A172 (cell line): ENCODE measurements at regions not wholly inside any gene's neighbourhood (a gene's known extent, or its start where the extent isn't known, plus 50 kb on each side); places are given as distances from the start of the nearest gene placed in this dataset.
A peak's percentile ranks its signal among the peaks of the same experiment; 100 is the strongest.

ENCODE experiments used
- DNase-seq: peaks from one replicate; pipeline ENCODE4 v3.0.0-alpha.2; 2015; ENCODE audit warnings: low spot score

DNA sequence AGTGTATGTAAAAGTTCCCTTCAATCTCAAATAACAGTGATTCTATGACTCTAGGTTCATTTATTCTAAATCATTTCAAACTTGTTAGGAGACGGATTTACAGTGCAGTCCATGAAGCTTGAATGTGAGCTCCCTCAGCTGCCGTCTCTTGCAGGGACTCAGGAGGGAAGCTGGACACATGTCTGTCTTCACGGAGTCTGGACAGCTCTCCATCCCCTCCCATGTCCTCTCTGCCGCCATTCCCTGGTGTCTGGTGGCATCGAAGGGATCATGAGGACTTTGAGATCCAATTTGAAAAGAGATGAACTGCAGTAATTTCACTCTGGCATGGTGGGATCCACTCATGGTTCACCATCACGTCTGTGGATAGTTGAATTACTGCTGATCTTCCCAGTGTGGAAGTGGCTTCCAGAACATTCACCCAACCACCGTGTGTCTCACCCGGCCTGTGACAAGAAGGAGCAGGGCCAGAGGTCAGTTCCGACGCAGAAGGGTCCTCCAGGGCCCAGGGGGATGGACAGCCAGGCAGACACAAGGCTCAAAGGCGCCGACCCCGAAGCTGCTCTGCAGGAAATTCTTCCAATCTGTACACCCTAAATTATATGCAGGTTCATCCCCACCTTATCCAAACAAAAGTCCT is 370.1 kb downstream of the THBS2 start:
- DNase-seq, result no peak

DNA sequence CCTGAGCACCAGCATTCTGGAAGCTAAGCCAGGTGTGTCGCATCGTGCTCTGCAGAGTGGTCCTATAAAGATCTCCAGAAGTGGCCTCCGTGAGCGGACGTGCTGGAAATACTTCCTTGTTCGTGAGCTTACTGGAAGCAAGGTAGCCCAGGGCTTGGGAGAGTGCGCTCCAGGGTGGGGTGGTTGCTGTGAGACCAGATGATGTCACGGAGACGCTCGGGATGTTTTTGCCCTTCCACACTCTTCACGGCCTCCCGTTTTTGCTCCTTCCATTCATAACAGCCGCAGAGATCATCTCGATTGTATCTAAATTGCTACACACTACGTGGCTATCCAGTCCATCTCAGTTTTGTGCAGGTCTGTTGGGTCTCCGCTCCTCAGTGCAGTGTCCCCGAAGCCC is 373.4 kb downstream of the THBS2 start:
- no peak for DNase-seq

GRCh38 chr6:168877821-168878282 is 375.8 kb downstream of the THBS2 start:
- peak; percentile 8 for DNase-seq

- no peak for DNase-seq
Measured at GRCh38 chr6:168876956-168877355, 376.7 kb downstream of the THBS2 start.

- no peak for DNase-seq
Measured at GRCh38 chr6:168875811-168876576, 377.7 kb downstream of the THBS2 start.

DNA sequence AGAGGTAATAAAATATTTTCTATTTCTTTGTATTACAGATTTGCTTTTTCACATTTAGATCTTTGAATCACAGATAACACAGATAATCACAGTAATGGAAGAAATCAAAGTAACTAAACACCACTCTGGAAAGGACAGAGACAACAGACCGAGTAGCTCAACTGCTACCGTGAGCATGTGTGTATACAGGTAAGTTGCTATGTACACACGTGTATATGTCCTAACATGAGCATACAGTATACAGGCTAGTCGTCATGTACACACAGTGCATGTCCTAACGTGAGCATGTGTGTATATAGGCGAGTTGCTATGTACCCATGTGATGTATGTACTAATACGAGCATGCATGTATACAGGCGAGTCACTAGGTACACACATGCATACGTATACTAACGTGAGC is 379.0 kb downstream of the THBS2 start:
- DNase-seq, result no peak

DNA sequence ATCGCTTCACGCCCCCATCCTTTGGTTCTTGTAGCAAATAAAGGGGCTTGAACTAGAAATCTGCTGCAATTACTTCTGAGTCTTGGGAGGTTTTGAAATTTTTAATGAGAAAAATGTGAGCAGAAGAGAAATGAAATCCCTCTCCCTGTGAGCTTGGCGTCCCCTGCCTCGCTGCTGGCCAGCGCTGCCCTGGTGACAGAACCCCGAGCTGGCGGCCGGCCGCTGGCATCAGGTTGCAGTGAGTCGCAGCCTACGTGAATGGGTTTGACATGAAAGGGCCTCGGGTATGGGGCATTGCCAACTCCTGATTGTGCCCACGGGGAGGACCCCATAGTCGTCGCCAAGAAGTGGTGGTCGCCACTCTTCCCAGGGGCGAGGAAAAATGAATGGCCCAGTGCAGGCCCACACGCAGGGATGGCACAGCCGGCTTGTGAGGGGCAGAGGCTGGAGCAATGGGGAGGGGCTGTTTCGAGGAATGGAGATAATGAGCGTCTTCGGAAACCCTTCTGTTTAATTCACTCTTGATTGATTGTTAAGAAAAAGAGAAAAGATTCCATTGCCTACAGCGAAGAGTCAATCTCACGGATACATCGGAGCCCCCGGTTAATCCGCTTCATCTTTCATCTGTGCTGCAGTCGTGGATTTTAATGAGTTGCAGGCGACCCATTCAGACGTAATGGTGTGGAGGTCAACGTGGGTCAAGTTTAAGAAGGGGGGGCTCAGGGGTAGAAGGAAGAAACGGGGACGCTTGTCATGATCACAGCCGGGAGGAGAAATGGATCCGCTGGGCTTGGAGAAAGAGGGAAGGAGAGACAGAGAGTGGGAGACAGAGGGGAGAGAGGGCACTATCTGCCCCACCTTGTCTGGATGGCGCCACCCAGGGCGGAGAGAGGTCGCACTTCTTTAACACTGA is 380.1 kb downstream of the THBS2 start:
- no peak for DNase-seq

DNA sequence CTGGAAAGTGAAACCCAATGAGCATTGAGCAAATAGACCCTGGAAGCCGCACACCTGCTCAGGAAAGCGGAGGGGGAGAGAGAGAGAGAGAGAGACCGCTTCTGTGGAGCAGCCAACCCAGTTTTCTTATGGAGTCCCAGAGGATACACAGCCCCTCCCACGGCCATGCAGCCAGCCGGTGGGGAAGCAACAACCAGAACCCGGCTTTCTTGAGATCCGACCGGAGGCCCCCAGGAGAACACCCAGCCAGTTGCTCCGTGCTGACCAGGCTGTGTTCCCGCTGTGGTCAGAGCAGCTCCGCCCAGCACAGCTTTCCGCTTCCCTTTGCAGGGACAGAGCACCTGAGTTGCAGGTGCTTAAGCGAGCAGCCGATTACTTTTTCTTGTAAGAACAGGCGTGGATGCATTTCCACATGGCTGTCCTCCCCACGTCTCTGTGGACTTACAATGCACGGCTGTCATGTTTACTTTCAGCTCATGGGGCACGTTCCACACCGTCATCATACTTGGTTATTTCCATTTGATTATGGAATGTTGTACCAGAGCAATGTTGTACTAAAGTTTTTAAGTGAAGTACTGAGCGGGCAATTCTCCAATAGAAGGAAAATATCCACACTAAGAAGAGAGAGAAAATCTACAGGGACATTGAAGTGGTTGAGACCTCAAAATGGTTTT is 381.9 kb downstream of the THBS2 start:
- DNase-seq, result no peak

DNA sequence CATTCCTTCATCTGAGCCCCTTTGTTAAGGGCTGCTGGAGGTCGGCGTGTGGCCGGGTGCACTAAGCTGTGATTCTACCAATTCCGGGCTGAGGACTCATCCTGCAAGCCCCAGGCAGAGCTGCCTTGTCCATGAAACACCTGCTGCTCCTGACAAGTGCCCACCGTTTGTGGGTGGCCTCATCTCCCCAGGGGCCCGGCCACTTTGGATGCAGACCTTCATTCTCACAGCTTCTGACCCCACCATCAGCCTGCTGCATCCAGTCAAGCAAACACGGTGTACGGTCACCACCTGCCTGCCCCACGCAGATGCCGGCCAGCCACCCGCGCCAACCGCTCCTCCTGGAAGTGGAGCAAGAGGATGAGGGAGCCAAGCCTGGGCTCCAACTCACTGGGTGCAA is 382.7 kb downstream of the THBS2 start:
- no peak for DNase-seq

DNA sequence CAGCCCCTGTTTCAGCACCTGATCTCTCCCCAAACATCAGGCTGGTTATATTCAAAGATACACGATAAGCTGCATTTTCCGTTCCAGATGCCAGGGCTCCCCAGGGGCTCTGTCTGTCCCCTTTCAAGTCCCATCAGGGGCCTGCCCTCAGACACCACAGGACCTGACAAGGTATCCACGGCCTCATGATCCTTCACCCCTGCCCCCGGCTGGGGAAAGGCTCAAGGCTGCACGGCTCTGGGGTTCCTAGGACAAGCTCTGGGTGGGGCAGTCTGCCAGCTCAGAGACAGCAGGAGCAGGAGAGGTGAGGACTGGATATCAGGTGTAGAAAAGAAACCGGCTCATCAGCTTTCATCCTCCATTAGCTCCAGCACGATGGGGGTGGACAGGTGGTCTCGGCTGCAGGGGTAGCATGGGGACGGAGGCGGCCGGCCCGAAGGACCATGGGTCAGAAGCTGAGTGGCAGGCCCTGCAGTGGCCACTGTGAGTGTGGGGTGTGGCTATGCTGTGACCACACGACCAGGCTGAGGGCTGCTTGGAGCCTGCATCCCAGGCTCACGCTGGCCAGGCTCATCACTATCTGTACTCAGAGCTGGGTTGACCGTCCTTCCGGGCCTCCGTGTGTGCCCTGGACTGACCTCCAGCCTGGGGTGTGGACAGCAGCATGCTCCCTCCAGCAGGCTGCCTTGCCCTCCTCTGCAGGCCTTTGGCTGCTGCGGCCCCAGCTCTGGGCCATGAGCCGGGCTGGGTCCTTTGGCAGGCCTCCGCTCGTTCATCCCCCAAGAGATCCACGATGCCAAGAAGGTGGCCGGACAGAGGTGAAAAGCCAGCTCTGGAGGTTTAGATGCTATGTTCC is 386.2 kb downstream of the THBS2 start:
- DNase-seq, result no peak

GRCh38 chr6:168866534-168866933 is 387.1 kb downstream of the THBS2 start:
- no peak for DNase-seq

GRCh38 chr6:168865522-168865921 is 388.1 kb downstream of the THBS2 start:
- DNase-seq, result no peak

DNA sequence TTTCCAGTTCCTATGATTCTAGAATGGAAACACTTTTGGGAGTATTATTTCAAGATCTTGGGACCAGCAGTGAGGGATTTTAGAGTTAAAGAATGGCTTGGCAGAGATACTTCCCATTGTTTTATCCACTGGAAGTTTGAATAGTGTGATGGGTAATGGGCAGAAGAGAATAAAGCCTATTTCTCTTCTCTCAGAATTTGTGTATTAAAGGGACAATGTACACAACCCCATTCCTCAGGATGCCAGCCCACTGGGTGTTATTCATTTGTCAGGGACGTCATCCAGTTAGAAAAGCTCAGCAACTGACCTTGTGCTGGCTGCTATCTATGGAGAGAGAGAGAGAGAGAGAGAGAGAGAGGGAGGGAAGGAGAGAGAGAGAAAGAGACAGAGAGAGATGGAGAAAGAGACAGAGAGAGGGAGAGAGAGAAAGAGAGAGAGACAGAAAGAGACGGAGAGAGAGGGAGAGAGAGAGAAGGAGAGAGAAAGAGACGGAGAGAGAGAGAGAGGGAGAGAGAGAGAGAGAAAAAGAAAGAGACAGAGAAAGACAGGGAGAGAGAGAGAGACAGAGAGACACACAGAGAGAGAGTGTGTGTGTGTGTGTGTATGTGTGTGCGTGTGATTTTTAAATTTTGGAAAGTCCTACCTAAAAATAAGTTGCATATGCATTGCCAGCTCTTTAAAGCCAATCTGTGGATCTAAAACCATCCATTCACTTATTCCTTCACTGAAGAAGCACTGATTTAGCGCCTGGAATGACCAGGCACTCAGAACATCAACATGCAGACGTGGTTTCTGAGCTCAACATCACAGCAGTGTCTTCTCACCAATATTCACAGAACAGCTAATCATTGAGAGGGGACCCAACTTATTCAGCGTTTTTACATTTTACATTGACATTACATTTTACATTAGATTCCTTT is 388.8 kb downstream of the THBS2 start:
- DNase-seq, result no peak

DNA sequence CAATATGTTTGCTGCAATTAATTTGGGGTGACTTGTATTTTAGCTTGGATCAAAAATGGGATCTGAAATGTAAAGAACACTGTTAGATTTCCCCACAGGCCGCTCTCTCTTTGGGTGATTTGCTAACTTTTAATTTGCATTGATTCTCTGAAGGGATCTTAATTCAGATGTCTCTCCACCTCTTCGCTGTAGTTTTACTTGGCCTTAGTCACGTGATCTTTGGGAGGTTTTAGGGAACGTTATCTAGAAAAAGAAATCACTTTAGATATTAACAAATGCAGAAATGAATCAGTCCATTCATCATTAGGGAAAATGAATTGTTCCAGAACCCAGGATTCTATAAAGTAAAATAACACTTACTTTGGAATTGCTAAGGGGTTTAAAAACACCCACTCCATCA is 390.2 kb downstream of the THBS2 start:
- no peak for DNase-seq

DNA sequence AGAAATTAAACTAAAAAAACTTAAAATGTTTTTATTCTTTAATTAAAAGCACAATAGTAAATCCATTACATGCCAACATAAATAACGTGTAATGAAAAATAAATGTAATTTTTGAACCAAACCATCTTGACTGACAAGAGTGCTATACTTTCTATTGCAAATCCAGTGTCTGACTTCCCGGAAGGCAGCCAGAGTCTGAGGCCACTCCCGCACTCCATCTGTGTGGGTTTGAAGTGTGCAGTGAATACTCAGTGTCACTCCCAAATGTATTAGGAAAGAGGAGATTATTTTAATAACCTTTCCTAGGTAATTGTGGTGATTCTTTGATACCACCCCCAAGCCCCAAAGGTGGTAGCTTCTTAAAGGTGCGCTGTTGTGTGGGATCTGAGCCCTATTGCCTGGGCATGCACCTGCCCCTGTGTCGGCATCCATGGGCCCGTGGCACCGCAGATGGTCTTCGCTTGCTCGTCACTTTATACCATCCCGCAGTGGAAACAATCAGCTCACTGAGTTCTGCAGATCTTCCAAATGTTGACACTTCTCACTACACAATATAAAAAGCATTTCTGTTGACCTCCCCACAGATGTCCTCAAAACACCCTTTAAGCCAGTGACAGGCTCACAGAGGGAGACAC is 391.2 kb downstream of the THBS2 start:
- DNase-seq, result no peak

GRCh38 chr6:168860987-168861386 is 392.7 kb downstream of the THBS2 start:
- DNase-seq, result no peak

- DNase-seq, result no peak
Measured at GRCh38 chr6:168860341-168860740, 393.3 kb downstream of the THBS2 start.

DNA sequence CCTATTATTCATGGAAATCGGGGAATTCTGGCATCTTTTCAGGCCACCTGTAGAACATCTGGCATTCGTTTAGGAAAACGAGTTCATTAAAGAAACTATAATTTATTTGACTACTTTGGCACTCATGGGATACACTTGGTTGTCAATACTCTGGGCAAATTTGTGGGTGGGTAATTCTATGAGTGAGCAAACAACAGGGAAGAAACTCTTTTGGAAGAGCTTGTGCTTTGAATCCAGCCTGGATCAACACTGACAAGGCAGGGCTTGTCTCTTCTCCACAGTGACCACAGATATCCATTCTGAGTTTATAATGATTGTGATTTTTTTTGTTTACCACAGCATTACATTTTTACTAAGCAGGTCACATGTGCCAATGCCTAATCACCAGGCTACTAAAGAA is 394.7 kb downstream of the THBS2 start:
- no peak for DNase-seq

GRCh38 chr6:168856914-168857313 is 396.7 kb downstream of the THBS2 start:
- DNase-seq, result no peak
